NCI-H2227 treated with DMSO at 0.1 percent for 48 hours (cell line): ENCODE measurements at regions not wholly inside any gene's neighbourhood (a gene's known extent, or its start where the extent isn't known, plus 50 kb on each side); places are given as distances from the start of the nearest gene placed in this dataset.
"Not testable (repeated sequence)": the region's sequence is repeated elsewhere in the genome, so short reads cannot be mapped to it uniquely, and the experiment has no call there.

Experiments used
- DNase-seq: peaks from one replicate; lab custom pipeline; 2025; lab: John Stamatoyannopoulos, UW

GRCh38 chr13:50485979-50486935, 357.2 kb downstream of the DLEU7 start:
- no peak for DNase-seq

- no peak for DNase-seq
Measured at GRCh38 chr13:50493683-50494082, 349.8 kb downstream of the DLEU7 start.

GRCh38 chr13:50494138-50494537, 349.4 kb downstream of the DLEU7 start:
- DNase-seq, result no peak

GRCh38 chr13:50503212-50503611, 340.3 kb downstream of the DLEU7 start:
- DNase-seq, result not testable (repeated sequence)

- no peak for DNase-seq
Measured at GRCh38 chr13:50509167-50509566, 334.3 kb downstream of the DLEU7 start.

- DNase-seq, result no peak
Measured at GRCh38 chr13:50509771-50510441, 333.6 kb downstream of the DLEU7 start.

GRCh38 chr13:50510885-50511545, 332.5 kb downstream of the DLEU7 start:
- DNase-seq, result not testable (repeated sequence)

- no peak for DNase-seq
Measured at GRCh38 chr13:50511877-50512341, 331.6 kb downstream of the DLEU7 start.

- peak; percentile 34 for DNase-seq
Measured at GRCh38 chr13:50512474-50513299, 330.8 kb downstream of the DLEU7 start.

GRCh38 chr13:50513300-50513877, 330.1 kb downstream of the DLEU7 start:
- DNase-seq, result no peak

GRCh38 chr13:50514249-50514648, 329.2 kb downstream of the DLEU7 start:
- DNase-seq, result no peak

GRCh38 chr13:50518131-50518530, 325.4 kb downstream of the DLEU7 start:
- DNase-seq, result no peak

- DNase-seq, result no peak
Measured at GRCh38 chr13:50518781-50519201, 324.7 kb downstream of the DLEU7 start.

GRCh38 chr13:50519866-50520265, 323.6 kb downstream of the DLEU7 start:
- no peak for DNase-seq

- no peak for DNase-seq
Measured at GRCh38 chr13:50521006-50521830, 322.3 kb downstream of the DLEU7 start.

- DNase-seq, result no peak
Measured at GRCh38 chr13:50521831-50522149, 321.7 kb downstream of the DLEU7 start.

- DNase-seq, result no peak
Measured at GRCh38 chr13:50522506-50522905, 321.0 kb downstream of the DLEU7 start.

- no peak for DNase-seq
Measured at GRCh38 chr13:50523307-50523706, 320.2 kb downstream of the DLEU7 start.

- no peak for DNase-seq
Measured at GRCh38 chr13:50524560-50524959, 318.9 kb downstream of the DLEU7 start.

GRCh38 chr13:50526661-50527071, 316.8 kb downstream of the DLEU7 start:
- DNase-seq, result no peak
